H1 (cell line): ENCODE measurements at regions not wholly inside any gene's neighbourhood (a gene's known extent, or its start where the extent isn't known, plus 50 kb on each side); places are given as distances from the start of the nearest gene placed in this dataset.
A peak's percentile ranks its signal among the peaks of the same experiment; 100 is the strongest.

Experiments
- CTCF ChIA-PET: fragments of 300-600 bp; sonication (Branson Sonifier 250); formaldehyde crosslinking; loops from one replicate; lab custom pipeline; 2021; ENCODE audit not compliant: partially characterized antibody; lab: Charles Lee
- POLR2A ChIA-PET: fragments of 300-600 bp; sonication (Branson Sonifier 250); formaldehyde crosslinking; loops from one replicate; lab custom pipeline; 2021; ENCODE audit warnings: inconsistent platforms; ENCODE audit not compliant: partially characterized antibody; lab: Charles Lee
- DNase-seq, 2 experiments: peaks; one replicate each; pipeline versions ENCODE4 v3.0.0 to v3.0.0-alpha.2; 2010 to 2022; ENCODE audit warnings: low spot score in 2 of 2, low read depth in 1 of 2, mixed read lengths in 1 of 2
- FAIRE-seq: peaks from 2 replicates; lab custom pipeline; 2011; peaks lifted over from hg19 to GRCh38; lab: Jason Lieb, UNC
- H2AFZ ChIP-seq: 2 replicates; pipeline ENCODE4 v1.8.1; 2012; ENCODE audit warnings: low read length, inconsistent platforms
- H2AK5ac ChIP-seq: 2 replicates; pipeline ENCODE4 v1.6.1; 2013; ENCODE audit warnings: low read depth, low read length
- H2BK120ac ChIP-seq: replicated peaks from 2 replicates; pipeline ENCODE3; 2013; ENCODE audit warnings: low read depth, low read length, inconsistent platforms
- H2BK12ac ChIP-seq: 2 replicates; pipeline ENCODE4 v1.6.1; 2013; ENCODE audit warnings: low read depth, low read length
- H2BK15ac ChIP-seq: 2 replicates; pipeline ENCODE4 v1.6.1; 2013; ENCODE audit warnings: low read length
- H2BK20ac ChIP-seq: 2 replicates; pipeline ENCODE4 v1.6.1; 2013; ENCODE audit warnings: low read length
- H2BK5ac ChIP-seq: 2 replicates; pipeline ENCODE4 v1.6.1; 2013; ENCODE audit warnings: low read depth, low read length
- H3K14ac ChIP-seq: 2 replicates; pipeline ENCODE4 v1.6.1; 2013; ENCODE audit warnings: inconsistent platforms; ENCODE audit not compliant: insufficient read length
- H3K18ac ChIP-seq: 2 replicates; pipeline ENCODE4 v1.6.1; 2013; ENCODE audit warnings: low read length; ENCODE audit errors: extremely low read depth
- H3K23ac ChIP-seq: 2 replicates; pipeline ENCODE4 v1.6.1; 2013; ENCODE audit warnings: inconsistent platforms; ENCODE audit not compliant: insufficient read length
- H3K23me2 ChIP-seq: 2 replicates; pipeline ENCODE4 v1.6.1; 2013; ENCODE audit warnings: low read depth, low read length
- H3K27ac ChIP-seq: 2 replicates; pipeline ENCODE4 v1.6.1; 2011; ENCODE audit warnings: low read depth, low read length, inconsistent platforms
- H3K27me3 ChIP-seq, 4 experiments: replicated peaks in 1 of 4; 1 replicate in 1 of 4; 2 replicates in 3 of 4; pipeline versions ENCODE4 v1.6.1 to v1.8.1; 2011 to 2013; ENCODE audit warnings: low read length in 3 of 4, mild to moderate bottlenecking in 3 of 4, inconsistent platforms in 2 of 4, mixed read lengths in 2 of 4, moderate library complexity in 1 of 4; ENCODE audit not compliant: control insufficient read depth in 3 of 4, insufficient read depth in 3 of 4; ENCODE audit errors: extremely low read depth in 1 of 4
- H3K36me3 ChIP-seq, 4 experiments: 2 replicates each; pipeline versions ENCODE4 v1.6.1 to v1.8.1; 2011 to 2013; ENCODE audit warnings: mild to moderate bottlenecking in 4 of 4, low read length in 3 of 4, moderate library complexity in 2 of 4, control low read depth in 1 of 4, inconsistent platforms in 1 of 4; ENCODE audit not compliant: insufficient read depth in 4 of 4, control insufficient read depth in 2 of 4
- H3K4ac ChIP-seq: replicated peaks from 2 replicates; pipeline ENCODE3; 2013; ENCODE audit warnings: low read length, low read depth, mixed read lengths, inconsistent platforms; ENCODE audit not compliant: insufficient read length
- H3K4me1 ChIP-seq, 4 experiments: replicated peaks in 1 of 4; 1 replicate in 1 of 4; 2 replicates in 3 of 4; pipeline versions ENCODE4 v1.6.1 to v1.8.1; 2011 to 2013; ENCODE audit warnings: low read length in 3 of 4, inconsistent platforms in 2 of 4, mixed read lengths in 1 of 4; ENCODE audit not compliant: insufficient read depth in 4 of 4, control insufficient read depth in 3 of 4
- H3K4me2 ChIP-seq, 2 experiments: 2 replicates each; pipeline versions ENCODE4 v1.6.1 to v1.8.1; 2011 to 2013; ENCODE audit warnings: low read depth in 2 of 2, low read length in 2 of 2, control low read depth in 1 of 2, inconsistent platforms in 1 of 2, mild to moderate bottlenecking in 1 of 2; ENCODE audit not compliant: insufficient read depth in 1 of 2
- H3K4me3 ChIP-seq, 4 experiments: fragments of 200-600, 300-600 bp in 1 of 4; sonication (generic), shearing (Covaris generic), sonication (Bioruptor Twin) in 1 of 4; 2 replicates each; pipeline versions ENCODE4 v1.5.1 to v1.8.1; 2011 to 2016; ENCODE audit warnings: low read length in 4 of 4, low read depth in 3 of 4, control low read depth in 2 of 4, inconsistent platforms in 2 of 4, mild to moderate bottlenecking in 2 of 4, mixed read lengths in 1 of 4, moderate library complexity in 1 of 4; ENCODE audit not compliant: insufficient read depth in 2 of 4; ENCODE audit errors: extremely low read depth in 1 of 4
- H3K56ac ChIP-seq: replicated peaks from 2 replicates; pipeline ENCODE3; 2013; ENCODE audit warnings: low read depth, mild to moderate bottlenecking, mixed read lengths, low read length, inconsistent platforms; ENCODE audit not compliant: insufficient read length
- H3K79me1 ChIP-seq: 2 replicates; pipeline ENCODE4 v1.6.1; 2013; ENCODE audit warnings: low read depth, low read length, control low read depth
- H3K79me2 ChIP-seq, 2 experiments: 2 replicates each; pipeline versions ENCODE4 v1.6.1 to v1.8.1; 2012 to 2013; ENCODE audit warnings: low read length in 2 of 2, mild to moderate bottlenecking in 2 of 2, inconsistent platforms in 1 of 2; ENCODE audit not compliant: insufficient read depth in 2 of 2, control insufficient read depth in 1 of 2
- H3K9ac ChIP-seq, 4 experiments: replicated peaks in 1 of 4; 1 replicate in 1 of 4; 2 replicates in 3 of 4; pipeline versions ENCODE4 v1.6.1 to v1.8.1; 2011 to 2013; ENCODE audit warnings: low read depth in 3 of 4, low read length in 3 of 4, control low read depth in 2 of 4, mild to moderate bottlenecking in 2 of 4, moderate library complexity in 2 of 4, inconsistent platforms in 1 of 4; ENCODE audit errors: extremely low read depth in 1 of 4
- H3K9me3 ChIP-seq, 2 experiments: 2 replicates each; pipeline versions ENCODE4 v1.6.1 to v1.8.1; 2012 to 2013; ENCODE audit warnings: mild to moderate bottlenecking in 2 of 2, moderate library complexity in 2 of 2, control low read depth in 1 of 2, inconsistent platforms in 1 of 2, low read depth in 1 of 2, low read length in 1 of 2, mixed read lengths in 1 of 2; ENCODE audit not compliant: insufficient read depth in 2 of 2
- H4K20me1 ChIP-seq, 2 experiments: replicated peaks in 1 of 2; 2 replicates each; pipeline versions ENCODE3 to v1.8.1; 2011 to 2013; ENCODE audit warnings: inconsistent platforms in 2 of 2, low read length in 2 of 2, mild to moderate bottlenecking in 1 of 2; ENCODE audit not compliant: insufficient read depth in 2 of 2, control insufficient read depth in 1 of 2
- H4K5ac ChIP-seq: 2 replicates; pipeline ENCODE4 v1.6.1; 2013; ENCODE audit warnings: low read length, low read depth, mixed read lengths, inconsistent platforms; ENCODE audit not compliant: insufficient read length
- H4K8ac ChIP-seq: 2 replicates; pipeline ENCODE4 v1.8.0; 2013; ENCODE audit warnings: mild to moderate bottlenecking, moderate library complexity, low read length, inconsistent platforms; ENCODE audit not compliant: insufficient read depth; ENCODE audit errors: extremely low read depth
- H4K91ac ChIP-seq: replicated peaks from 2 replicates; pipeline ENCODE3; 2013; ENCODE audit warnings: low read length, mixed read lengths, inconsistent platforms; ENCODE audit not compliant: insufficient read length
- BRCA1 ChIP-seq: IDR thresholded peaks from 2 replicates; pipeline ENCODE4 v1.6.1; 2012; ENCODE audit warnings: low read depth, low read length, improper control_type of control experiment
- CEBPB ChIP-seq: IDR thresholded peaks from 2 replicates; pipeline ENCODE4 v1.6.1; 2012; ENCODE audit warnings: low read depth, low read length
- CTBP2 ChIP-seq: IDR thresholded peaks from 2 replicates; pipeline ENCODE4 v1.7.0; 2011; ENCODE audit warnings: borderline replicate concordance, mild to moderate bottlenecking, moderate library complexity, mixed read lengths, low read length; ENCODE audit not compliant: insufficient read depth, insufficient read length
- PHF8 ChIP-seq: fragments of 200-600 bp; sonication (generic); conservative IDR thresholded peaks from 2 replicates; pipeline ENCODE4 v1.7.1; 2012; ENCODE audit warnings: low read depth, mild to moderate bottlenecking, inconsistent platforms, low read length, moderate library complexity
- POLR2AphosphoS5 ChIP-seq: IDR thresholded peaks from 2 replicates; pipeline ENCODE4 v1.6.1; 2011; ENCODE audit warnings: low read depth, low read length
- SIN3A ChIP-seq, 2 experiments: IDR thresholded peaks in 1 of 2; conservative IDR thresholded peaks in 1 of 2; 2 replicates each; pipeline ENCODE4 v1.6.1; 2011 to 2012; ENCODE audit warnings: low read length in 2 of 2, improper control_type of control experiment in 1 of 2, low read depth in 1 of 2, mild to moderate bottlenecking in 1 of 2
- TCF12 ChIP-seq: IDR thresholded peaks from 2 replicates; pipeline ENCODE4 v1.6.1; 2011; ENCODE audit warnings: low read depth, mild to moderate bottlenecking, low read length
- WGBS, 2 experiments: shearing (Covaris generic) in 1 of 2; methylation state at CpG; one replicate each; pipeline versions ENCODE4 v1.1.6 to v1.1.7; 2013 to 2015; ENCODE audit warnings: low lambda C conversion rate in 2 of 2, mixed read lengths in 2 of 2, inconsistent platforms in 1 of 2, low coverage in 1 of 2, missing lambda C conversion rate in 1 of 2; ENCODE audit not compliant: insufficient replicate concordance in 2 of 2, insufficient coverage in 1 of 2, insufficient read length in 1 of 2; ENCODE audit errors: extremely low coverage in 1 of 2, missing lambda C conversion rate in 1 of 2; 5-methylcytosine and 5-hydroxymethylcytosine counted together
- TF ChIP-seq, protein P1 (sequence below): IDR thresholded peaks from 2 replicates; pipeline ENCODE4 v1.6.1; 2012; ENCODE audit warnings: inconsistent platforms

DNA sequence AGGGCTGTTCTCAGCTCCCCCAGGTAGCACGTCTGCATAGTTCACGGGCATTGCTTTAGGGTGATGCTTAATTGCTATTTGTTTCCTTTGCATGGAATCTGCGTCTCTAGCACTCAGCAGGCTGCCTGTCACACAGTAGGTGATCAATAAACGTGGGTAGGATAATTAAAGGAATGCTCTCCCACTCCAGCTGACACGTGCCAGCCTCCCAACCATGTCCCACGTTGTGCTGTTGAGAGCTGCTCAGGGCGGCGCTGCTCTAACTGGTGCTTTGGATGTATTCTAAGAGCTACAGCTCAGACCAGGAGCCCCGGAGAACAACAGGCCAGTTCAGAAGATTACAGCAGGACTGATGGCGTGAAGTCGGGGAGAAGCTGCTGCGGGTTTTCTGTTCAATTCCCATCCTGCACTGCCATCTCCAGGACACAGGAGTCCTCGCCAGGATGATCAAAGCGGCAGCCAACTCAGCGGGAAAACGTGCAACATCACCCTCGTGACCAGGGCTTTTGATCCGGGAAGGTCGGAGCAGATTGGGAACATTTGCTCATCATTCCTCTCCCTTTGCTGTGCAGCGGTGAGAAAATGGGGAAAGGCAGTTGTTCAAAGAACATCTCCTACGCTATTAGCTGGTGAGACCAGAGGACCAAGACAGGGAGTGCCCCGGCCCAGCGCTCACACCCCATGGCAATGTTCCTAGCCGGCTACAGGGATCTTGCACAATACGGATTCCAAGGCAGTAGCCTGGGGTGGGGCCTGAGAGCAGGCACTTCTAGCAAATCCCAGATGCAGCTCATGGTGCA lies 50.5 kb upstream of the FOXK1 start:
- Histone ChIP-seq H3K79me2 (no peaks in the 10 kb centered on the region), H4K5ac (no peak overlapping the region), H2AFZ (no peak overlapping the region), H2BK12ac (no peak overlapping the region; the same call in 1 of the 2 replicates), H4K8ac (no peak overlapping the region; the same call in 1 of the 2 replicates), H3K18ac (no peak overlapping the region), H3K27me3 (peaks cover 0 to 10% (median 2%) of the 10 kb centered on the region in 4 experiments; a peak in 4 of 7 replicates), H3K9ac (no peak overlapping the region), H3K4me3 (peak overlapping the region in 1 of 4 experiments; percentile 44; a peak in 3 of 8 replicates), H3K23me2 (peaks cover 2% of the 10 kb centered on the region; the same call in 1 of the 2 replicates), H3K56ac (no peak overlapping the region), H3K4me2 (peak overlapping the region; percentile 7 to 63), H3K9me3 (peaks cover 7 to 38% of the 10 kb centered on the region in 2 experiments), H3K36me3 (no peaks in the 10 kb centered on the region), H2BK15ac (no peak overlapping the region), H3K79me1 (no peaks in the 10 kb centered on the region), H2AK5ac (no peak overlapping the region), H3K27ac (no peak overlapping the region), H3K4me1 (no peaks in the 10 kb centered on the region; a peak in 2 of 7 replicates), H3K4ac (no peak overlapping the region), H4K20me1 (peaks cover 0 to 1% of the 10 kb centered on the region in 2 experiments), H4K91ac (no peak overlapping the region), H2BK20ac (0 out of 2 replicates have a peak overlapping the region, but pooled peaks have one; percentile 27), H3K14ac (no peak overlapping the region), H2BK5ac (no peak overlapping the region), H2BK120ac (no peak overlapping the region), H3K23ac (no peak overlapping the region)
- FAIRE-seq, result no peak
- 52% methylated on average over 25 of the region's 25 CpGs; no CpG with 5 or more reads in 1 of the 2 experiments for WGBS, 2 experiments
- ChIA-PET POLR2A (interaction anchor here (0.6 to 1.1 kb wide), 5 partner anchors 10 to 75 kb away, joined by 3 to 5 read pairs (median 3); no protein-coding TSS in a partner anchor), CTCF (interaction anchor here (0.6 to 3.8 kb wide), 34 partner anchors 9 to 1041 kb away, joined by 3 to 32 read pairs (median 3); no protein-coding TSS in a partner anchor)
- peak; percentile 52 to 57 for DNase-seq
- TF ChIP-seq, protein P1, sequence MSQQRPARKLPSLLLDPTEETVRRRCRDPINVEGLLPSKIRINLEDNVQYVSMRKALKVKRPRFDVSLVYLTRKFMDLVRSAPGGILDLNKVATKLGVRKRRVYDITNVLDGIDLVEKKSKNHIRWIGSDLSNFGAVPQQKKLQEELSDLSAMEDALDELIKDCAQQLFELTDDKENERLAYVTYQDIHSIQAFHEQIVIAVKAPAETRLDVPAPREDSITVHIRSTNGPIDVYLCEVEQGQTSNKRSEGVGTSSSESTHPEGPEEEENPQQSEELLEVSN, result peak; percentile 55
- TF ChIP-seq CEBPB (peak; percentile 93), SIN3A (conservative IDR thresholded peaks at IDR 0.05 in 1 of 2, IDR thresholded peaks at IDR 0.05 in 1 of 2; ENCODE audit: low read depth in 1 of 2, low read length in 2 of 2) (peak in 1 of 2 experiments; percentile 56; a peak in 1 of 4 replicates), POLR2AphosphoS5 (peak; percentile 73), PHF8 (no peak), TCF12 (no peak), CTBP2 (peak; percentile 29), BRCA1 (no peak)
